GM12872 (cell line): ENCODE measurements at regions not wholly inside any gene's neighbourhood (a gene's known extent, or its start where the extent isn't known, plus 50 kb on each side); places are given as distances from the start of the nearest gene placed in this dataset.
A peak's percentile ranks its signal among the peaks of the same experiment; 100 is the strongest.

Experiments used
- CTCF ChIP-seq: IDR thresholded peaks from 3 replicates; pipeline ENCODE4 v1.5.1; 2011; ENCODE audit warnings: low read depth, mild to moderate bottlenecking, low read length, moderate library complexity; ENCODE audit not compliant: insufficient read depth

- TF ChIP-seq CTCF, result no peak
Measured at GRCh38 chr1:157311730-157312081, 173.5 kb upstream of the ETV3 start.

GRCh38 chr1:157310805-157311729 is 172.9 kb upstream of the ETV3 start:
- TF ChIP-seq CTCF, result peak; percentile 83

- TF ChIP-seq CTCF, result no peak
Measured at GRCh38 chr1:157310401-157310800, 172.2 kb upstream of the ETV3 start.

- no peak for TF ChIP-seq CTCF
Measured at GRCh38 chr1:157307491-157307890, 169.3 kb upstream of the ETV3 start.

GRCh38 chr1:157306896-157307295 is 168.7 kb upstream of the ETV3 start:
- TF ChIP-seq CTCF, result no peak

GRCh38 chr1:157304271-157304670 is 166.1 kb upstream of the ETV3 start:
- no peak for TF ChIP-seq CTCF

- no peak for TF ChIP-seq CTCF
Measured at GRCh38 chr1:157302724-157303123, 164.5 kb upstream of the ETV3 start.
